ENCODE measurements at regions not wholly inside any gene's neighbourhood (a gene's known extent, or its start where the extent isn't known, plus 50 kb on each side); places are given as distances from the start of the nearest gene placed in this dataset.

- DNase-seq (ENCODE audit: extremely low read depth, insufficient read length) = no peak
- TF ChIP-seq CTCF (IDR thresholded peaks at IDR 0.05; ENCODE audit: insufficient read depth, low read length, poor library complexity, severe bottlenecking) = no peak
- H3K36me3 ChIP-seq (ENCODE audit: control insufficient read depth, insufficient read depth, low read length) = no peaks in the 10 kb centered on the region; the same call in 1 of the 2 replicates
- H3K27me3 ChIP-seq (replicated peaks; ENCODE audit: control insufficient read depth, insufficient read depth, low read length) = no peaks in the 10 kb centered on the region
- no peak overlapping the region for H3K4me3 ChIP-seq (replicated peaks; ENCODE audit: low read depth, low read length)
Measured at GRCh38 chr2:134200036-134200618, 53.7 kb upstream of the MGAT5 start.

GRCh38 chr2:134201533-134201932 is 52.3 kb upstream of the MGAT5 start:
- no peak for DNase-seq (ENCODE audit: extremely low read depth, insufficient read length)
- no peaks in the 10 kb centered on the region; the same call in 1 of the 2 replicates for H3K36me3 ChIP-seq (ENCODE audit: control insufficient read depth, insufficient read depth, low read length)
- H3K4me3 ChIP-seq (replicated peaks; ENCODE audit: low read depth, low read length) = no peak overlapping the region
- H3K27me3 ChIP-seq (replicated peaks; ENCODE audit: control insufficient read depth, insufficient read depth, low read length) = no peaks in the 10 kb centered on the region
- no peak for TF ChIP-seq CTCF (IDR thresholded peaks at IDR 0.05; ENCODE audit: insufficient read depth, low read length, poor library complexity, severe bottlenecking)

GRCh38 chr2:134202371-134202770 is 51.5 kb upstream of the MGAT5 start:
- Histone ChIP-seq H3K27me3 (replicated peaks; ENCODE audit: control insufficient read depth, insufficient read depth, low read length) (no peaks in the 10 kb centered on the region), H3K4me3 (replicated peaks; ENCODE audit: low read depth, low read length) (no peak overlapping the region), H3K36me3 (ENCODE audit: control insufficient read depth, insufficient read depth, low read length) (no peaks in the 10 kb centered on the region; the same call in 1 of the 2 replicates)
- TF ChIP-seq CTCF (IDR thresholded peaks at IDR 0.05; ENCODE audit: insufficient read depth, low read length, poor library complexity, severe bottlenecking) = no peak
- no peak for DNase-seq (ENCODE audit: extremely low read depth, insufficient read length)

GRCh38 chr2:134203175-134203574 is 50.7 kb upstream of the MGAT5 start:
- Histone ChIP-seq H3K4me3 (replicated peaks; ENCODE audit: low read depth, low read length) (no peak overlapping the region), H3K36me3 (ENCODE audit: control insufficient read depth, insufficient read depth, low read length) (no peaks in the 10 kb centered on the region; the same call in 1 of the 2 replicates), H3K27me3 (replicated peaks; ENCODE audit: control insufficient read depth, insufficient read depth, low read length) (no peaks in the 10 kb centered on the region)
- DNase-seq (ENCODE audit: extremely low read depth, insufficient read length) = no peak
- TF ChIP-seq CTCF (IDR thresholded peaks at IDR 0.05; ENCODE audit: insufficient read depth, low read length, poor library complexity, severe bottlenecking) = no peak
